Astrocyte of the spinal cord (primary cell): ENCODE measurements at regions not wholly inside any gene's neighbourhood (a gene's known extent, or its start where the extent isn't known, plus 50 kb on each side); places are given as distances from the start of the nearest gene placed in this dataset.

Experiments
- DNase-seq: peaks from one replicate; pipeline ENCODE4 v3.0.0; 2011; ENCODE audit warnings: low read depth, low spot score
- H3K4me3 ChIP-seq: 2 replicates; pipeline ENCODE4 v1.5.1; 2011; ENCODE audit warnings: low read depth, mild to moderate bottlenecking, low read length, moderate library complexity
- in situ Hi-C: cut with HindIII; loops from 2 replicates; pipeline ENCODE4 v1.10.0; 2017; ENCODE audit warnings: low sequenced_read_pairs
- TF ChIP-seq, protein P1 (sequence below): IDR thresholded peaks from 2 replicates; pipeline ENCODE4 v1.5.1; 2012; ENCODE audit warnings: low read depth, mild to moderate bottlenecking, low read length, inconsistent platforms

GRCh38 chr22:48891688-48892577 is 935.7 kb downstream of the BRD1 start:
- DNase-seq = no peak
- in situ Hi-C loops = no loop called here
- TF ChIP-seq, protein P1, sequence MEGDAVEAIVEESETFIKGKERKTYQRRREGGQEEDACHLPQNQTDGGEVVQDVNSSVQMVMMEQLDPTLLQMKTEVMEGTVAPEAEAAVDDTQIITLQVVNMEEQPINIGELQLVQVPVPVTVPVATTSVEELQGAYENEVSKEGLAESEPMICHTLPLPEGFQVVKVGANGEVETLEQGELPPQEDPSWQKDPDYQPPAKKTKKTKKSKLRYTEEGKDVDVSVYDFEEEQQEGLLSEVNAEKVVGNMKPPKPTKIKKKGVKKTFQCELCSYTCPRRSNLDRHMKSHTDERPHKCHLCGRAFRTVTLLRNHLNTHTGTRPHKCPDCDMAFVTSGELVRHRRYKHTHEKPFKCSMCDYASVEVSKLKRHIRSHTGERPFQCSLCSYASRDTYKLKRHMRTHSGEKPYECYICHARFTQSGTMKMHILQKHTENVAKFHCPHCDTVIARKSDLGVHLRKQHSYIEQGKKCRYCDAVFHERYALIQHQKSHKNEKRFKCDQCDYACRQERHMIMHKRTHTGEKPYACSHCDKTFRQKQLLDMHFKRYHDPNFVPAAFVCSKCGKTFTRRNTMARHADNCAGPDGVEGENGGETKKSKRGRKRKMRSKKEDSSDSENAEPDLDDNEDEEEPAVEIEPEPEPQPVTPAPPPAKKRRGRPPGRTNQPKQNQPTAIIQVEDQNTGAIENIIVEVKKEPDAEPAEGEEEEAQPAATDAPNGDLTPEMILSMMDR = no peak
- H3K4me3 ChIP-seq = no peak overlapping the region

DNA sequence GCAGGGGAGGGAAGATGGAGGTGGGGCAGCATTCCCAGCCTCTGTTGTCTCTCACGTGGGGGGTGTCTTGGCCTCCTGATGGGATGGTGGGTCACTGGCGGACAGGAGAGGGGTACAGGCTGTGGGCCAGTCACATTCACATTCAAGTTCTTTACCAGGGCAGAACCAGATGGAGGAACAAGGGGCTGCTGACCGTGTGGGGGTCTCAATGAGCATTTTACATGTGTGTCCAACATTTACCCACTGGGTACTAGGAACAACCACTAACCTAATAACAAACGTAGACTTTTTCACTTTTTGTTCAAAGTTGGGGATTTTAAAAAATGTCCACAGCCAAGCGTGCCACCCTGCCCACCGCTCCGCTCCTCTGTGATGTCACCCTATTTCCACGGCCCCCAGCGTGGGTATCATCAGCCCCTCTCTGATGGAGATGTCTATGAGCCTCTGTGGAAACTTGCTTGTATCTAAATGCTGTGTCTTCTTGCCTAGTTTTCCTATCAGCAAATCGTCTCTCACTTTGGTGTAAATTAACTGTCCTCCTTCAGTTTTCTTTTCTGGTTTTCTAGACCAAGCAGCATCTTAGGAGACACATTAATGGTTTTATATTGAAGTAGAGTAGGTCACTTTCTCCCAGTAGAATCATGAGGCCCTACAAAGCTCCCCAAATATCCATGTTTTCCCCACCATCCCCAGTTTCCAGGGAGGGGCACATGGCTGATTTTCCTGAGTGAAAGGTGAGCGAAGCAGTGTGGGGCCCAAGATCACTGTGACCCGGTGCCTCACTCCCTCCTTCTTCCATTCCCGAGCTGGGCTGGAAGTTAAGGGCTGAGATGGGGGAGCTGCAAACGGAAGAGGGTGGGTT is 936.7 kb downstream of the BRD1 start:
- in situ Hi-C loops = no loop called here
- H3K4me3 ChIP-seq = no peak overlapping the region
- DNase-seq = no peak
- TF ChIP-seq, protein P1 = no peak

GRCh38 chr22:48889887-48890692 is 937.6 kb downstream of the BRD1 start:
- in situ Hi-C loops = no loop called here
- TF ChIP-seq, protein P1 = no peak
- DNase-seq = no peak
- no peak overlapping the region for H3K4me3 ChIP-seq

- in situ Hi-C loops = no loop called here
- TF ChIP-seq, protein P1 = no peak
Observed at GRCh38 chr22:48889209-48889830, 938.4 kb downstream of the BRD1 start.

GRCh38 chr22:48888466-48889208 is 939.0 kb downstream of the BRD1 start:
- TF ChIP-seq, protein P1 = no peak
- no peak for DNase-seq
- in situ Hi-C loops = no loop called here
- no peak overlapping the region for H3K4me3 ChIP-seq

More at GRCh38 chr22:48889209-48889830, 938.4 kb downstream of the BRD1 start:
- no peak overlapping the region for H3K4me3 ChIP-seq
- DNase-seq = no peak
